ENCODE measurements at regions not wholly inside any gene's neighbourhood (a gene's known extent, or its start where the extent isn't known, plus 50 kb on each side); places are given as distances from the start of the nearest gene placed in this dataset.

- no peak for DNase-seq (ENCODE audit: low read depth, low spot score)
- H3K36me3 Mint-ChIP-seq (ENCODE audit: low read depth) = peaks cover 7% of the 10 kb centered on the region
- H3K4me1 Mint-ChIP-seq = peaks cover 6% of the 10 kb centered on the region
- H3K27me3 Mint-ChIP-seq (ENCODE audit: low read depth) = no peaks in the 10 kb centered on the region
- no peak for TF ChIP-seq CTCF (conservative IDR thresholded peaks at IDR 0.05)
- no peak overlapping the region for H3K27ac Mint-ChIP-seq (ENCODE audit: unreplicated experiment)
- peaks cover 7% of the 10 kb centered on the region for H3K9me3 Mint-ChIP-seq
- H3K4me3 Mint-ChIP-seq = no peak overlapping the region
Observed at GRCh38 chr12:41940571-41940970, 204.1 kb downstream of the GXYLT1 start.

- Mint-ChIP-seq H3K27me3 (ENCODE audit: low read depth) (no peaks in the 10 kb centered on the region), H3K27ac (ENCODE audit: unreplicated experiment) (no peak overlapping the region), H3K4me3 (no peak overlapping the region), H3K36me3 (ENCODE audit: low read depth) (no peaks in the 10 kb centered on the region), H3K4me1 (peaks cover 13% of the 10 kb centered on the region), H3K9me3 (peaks cover 4% of the 10 kb centered on the region)
- no peak for TF ChIP-seq CTCF (conservative IDR thresholded peaks at IDR 0.05)
- no peak for DNase-seq (ENCODE audit: low read depth, low spot score)
Observed at GRCh38 chr12:41936333-41936732, 208.3 kb downstream of the GXYLT1 start.

GRCh38 chr12:41935911-41936310 lies 208.8 kb downstream of the GXYLT1 start:
- H3K27ac Mint-ChIP-seq (ENCODE audit: unreplicated experiment) = no peak overlapping the region
- no peaks in the 10 kb centered on the region for H3K36me3 Mint-ChIP-seq (ENCODE audit: low read depth)
- no peak overlapping the region for H3K4me3 Mint-ChIP-seq
- H3K4me1 Mint-ChIP-seq = peaks cover 13% of the 10 kb centered on the region
- peaks cover 4% of the 10 kb centered on the region for H3K9me3 Mint-ChIP-seq
- TF ChIP-seq CTCF (conservative IDR thresholded peaks at IDR 0.05) = no peak
- H3K27me3 Mint-ChIP-seq (ENCODE audit: low read depth) = no peaks in the 10 kb centered on the region
- DNase-seq (ENCODE audit: low read depth, low spot score) = no peak

- Mint-ChIP-seq H3K27ac (ENCODE audit: unreplicated experiment) (peak overlapping the region; percentile 93), H3K36me3 (ENCODE audit: low read depth) (no peaks in the 10 kb centered on the region), H3K27me3 (ENCODE audit: low read depth) (no peaks in the 10 kb centered on the region), H3K4me3 (peak overlapping the region; percentile 84), H3K4me1 (peaks cover 13% of the 10 kb centered on the region), H3K9me3 (peaks cover 4% of the 10 kb centered on the region)
- peak; percentile 52 for DNase-seq (ENCODE audit: low read depth, low spot score)
- no peak for TF ChIP-seq CTCF (conservative IDR thresholded peaks at IDR 0.05)
Observed at GRCh38 chr12:41932470-41932991, 212.1 kb downstream of the GXYLT1 start.

- Mint-ChIP-seq H3K27me3 (ENCODE audit: low read depth) (no peaks in the 10 kb centered on the region), H3K9me3 (no peaks in the 10 kb centered on the region), H3K36me3 (ENCODE audit: low read depth) (no peaks in the 10 kb centered on the region), H3K27ac (ENCODE audit: unreplicated experiment) (no peak overlapping the region), H3K4me3 (peak overlapping the region; percentile 0), H3K4me1 (peaks cover 13% of the 10 kb centered on the region)
- DNase-seq (ENCODE audit: low read depth, low spot score) = no peak
- TF ChIP-seq CTCF (conservative IDR thresholded peaks at IDR 0.05) = no peak
Observed at GRCh38 chr12:41930866-41931437, 213.7 kb downstream of the GXYLT1 start.
